Right lobe of liver (tissue), 4 donors: ENCODE measurements at regions not wholly inside any gene's neighbourhood (a gene's known extent, or its start where the extent isn't known, plus 50 kb on each side); places are given as distances from the start of the nearest gene placed in this dataset.

ENCODE experiments used
- POLR2A ChIP-seq: fragments of 450-650 bp; IDR thresholded peaks from one replicate; pipeline ENCODE4 v1.6.1; 2017; ENCODE audit warnings: antibody characterized with exemption, mild to moderate bottlenecking
- TF ChIP-seq, protein P1 (sequence below), 4 donors: fragments of 200-600 bp in 3 of 4; fragments of 450-650 bp in 1 of 4; IDR thresholded peaks; one replicate each; pipeline versions ENCODE4 v1.5.1 to v1.8.0; 2016 to 2022; ENCODE audit warnings: antibody characterized with exemption in 4 of 4, mild to moderate bottlenecking in 2 of 4
- donor health status: DM: no; HTN: no; CAD: no.
- donor health status: DM: no; HTN: no; CAD: no.
- donor health status: DM: no; HTN: yes; CAD: no.

DNA sequence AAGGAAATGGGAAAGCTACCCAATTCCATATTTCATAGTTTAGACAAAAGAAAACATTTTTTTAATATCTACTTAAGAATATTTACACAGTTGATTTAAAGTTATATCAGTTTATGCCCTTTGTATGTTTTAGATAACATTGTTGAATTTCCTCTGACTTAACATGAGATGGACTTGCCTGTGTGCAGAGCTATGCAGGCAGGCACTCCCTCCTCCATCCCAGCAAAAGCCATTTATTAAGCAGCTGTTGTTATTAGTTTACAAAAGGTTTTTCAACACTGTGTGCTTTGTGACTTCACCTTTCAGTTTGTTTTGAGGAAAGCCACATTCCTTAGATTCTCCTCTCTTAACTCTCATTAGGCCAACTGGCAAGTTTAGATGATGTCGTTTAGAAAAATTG is 337.5 kb upstream of the PDE3A start:
- TF ChIP-seq, protein P1, sequence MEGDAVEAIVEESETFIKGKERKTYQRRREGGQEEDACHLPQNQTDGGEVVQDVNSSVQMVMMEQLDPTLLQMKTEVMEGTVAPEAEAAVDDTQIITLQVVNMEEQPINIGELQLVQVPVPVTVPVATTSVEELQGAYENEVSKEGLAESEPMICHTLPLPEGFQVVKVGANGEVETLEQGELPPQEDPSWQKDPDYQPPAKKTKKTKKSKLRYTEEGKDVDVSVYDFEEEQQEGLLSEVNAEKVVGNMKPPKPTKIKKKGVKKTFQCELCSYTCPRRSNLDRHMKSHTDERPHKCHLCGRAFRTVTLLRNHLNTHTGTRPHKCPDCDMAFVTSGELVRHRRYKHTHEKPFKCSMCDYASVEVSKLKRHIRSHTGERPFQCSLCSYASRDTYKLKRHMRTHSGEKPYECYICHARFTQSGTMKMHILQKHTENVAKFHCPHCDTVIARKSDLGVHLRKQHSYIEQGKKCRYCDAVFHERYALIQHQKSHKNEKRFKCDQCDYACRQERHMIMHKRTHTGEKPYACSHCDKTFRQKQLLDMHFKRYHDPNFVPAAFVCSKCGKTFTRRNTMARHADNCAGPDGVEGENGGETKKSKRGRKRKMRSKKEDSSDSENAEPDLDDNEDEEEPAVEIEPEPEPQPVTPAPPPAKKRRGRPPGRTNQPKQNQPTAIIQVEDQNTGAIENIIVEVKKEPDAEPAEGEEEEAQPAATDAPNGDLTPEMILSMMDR (IDR thresholded peaks at IDR 0.05) = no peak
- no peak for TF ChIP-seq POLR2A
